ENCODE measurements at regions not wholly inside any gene's neighbourhood (a gene's known extent, or its start where the extent isn't known, plus 50 kb on each side); places are given as distances from the start of the nearest gene placed in this dataset.
"Not testable (repeated sequence)": the region's sequence is repeated elsewhere in the genome, so short reads cannot be mapped to it uniquely, and the experiment has no call there.

DNA sequence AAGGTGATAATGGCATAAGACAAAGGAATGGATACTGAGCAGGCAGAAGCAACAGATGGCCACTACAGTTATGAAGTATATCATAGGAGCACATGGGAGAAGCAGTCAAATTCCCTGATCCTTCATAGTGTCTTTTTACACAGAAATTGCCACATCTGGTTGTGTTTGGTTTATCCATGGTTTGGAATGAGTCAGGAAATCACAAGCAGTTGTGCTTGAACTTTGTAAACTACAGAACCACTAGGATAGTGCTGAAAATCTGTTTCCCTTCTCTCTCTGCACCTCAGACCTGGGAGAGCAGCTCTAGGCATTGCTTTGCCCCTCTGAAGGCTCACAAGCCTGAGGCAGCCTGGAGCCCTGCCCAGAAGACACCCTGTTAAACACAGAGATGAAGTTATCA is 134.0 kb downstream of the DMRT2 start:
- no peaks in the 10 kb centered on the region for H3K4me1 ChIP-seq (ENCODE audit: control insufficient read depth, insufficient read depth, low read length)
- H3K27me3 Mint-ChIP-seq (ENCODE audit: insufficient read depth): peaks cover 16% of the 10 kb centered on the region
- no peaks in the 10 kb centered on the region for H3K36me3 ChIP-seq (ENCODE audit: control insufficient read depth, insufficient read depth, low read length)
- TF ChIP-seq, protein P1, sequence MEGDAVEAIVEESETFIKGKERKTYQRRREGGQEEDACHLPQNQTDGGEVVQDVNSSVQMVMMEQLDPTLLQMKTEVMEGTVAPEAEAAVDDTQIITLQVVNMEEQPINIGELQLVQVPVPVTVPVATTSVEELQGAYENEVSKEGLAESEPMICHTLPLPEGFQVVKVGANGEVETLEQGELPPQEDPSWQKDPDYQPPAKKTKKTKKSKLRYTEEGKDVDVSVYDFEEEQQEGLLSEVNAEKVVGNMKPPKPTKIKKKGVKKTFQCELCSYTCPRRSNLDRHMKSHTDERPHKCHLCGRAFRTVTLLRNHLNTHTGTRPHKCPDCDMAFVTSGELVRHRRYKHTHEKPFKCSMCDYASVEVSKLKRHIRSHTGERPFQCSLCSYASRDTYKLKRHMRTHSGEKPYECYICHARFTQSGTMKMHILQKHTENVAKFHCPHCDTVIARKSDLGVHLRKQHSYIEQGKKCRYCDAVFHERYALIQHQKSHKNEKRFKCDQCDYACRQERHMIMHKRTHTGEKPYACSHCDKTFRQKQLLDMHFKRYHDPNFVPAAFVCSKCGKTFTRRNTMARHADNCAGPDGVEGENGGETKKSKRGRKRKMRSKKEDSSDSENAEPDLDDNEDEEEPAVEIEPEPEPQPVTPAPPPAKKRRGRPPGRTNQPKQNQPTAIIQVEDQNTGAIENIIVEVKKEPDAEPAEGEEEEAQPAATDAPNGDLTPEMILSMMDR (conservative IDR thresholded peaks at IDR 0.05): no peak
- no peak overlapping the region for H3K9ac ChIP-seq (ENCODE audit: extremely low read depth, low read length, poor library complexity, severe bottlenecking)
- DNase-seq: no peak
- H3K27me3 ChIP-seq (ENCODE audit: control insufficient read depth, insufficient read depth, low read length, poor library complexity, severe bottlenecking): no peaks in the 10 kb centered on the region
- H3K27ac ChIP-seq (ENCODE audit: low read depth, low read length): no peak overlapping the region
- H3K9me3 Mint-ChIP-seq: peaks cover 41% of the 10 kb centered on the region
- H3K36me3 Mint-ChIP-seq (ENCODE audit: low read depth): peaks cover 4% of the 10 kb centered on the region
- no peaks in the 10 kb centered on the region for H3K4me1 Mint-ChIP-seq
- no peak overlapping the region for H3K4me3 ChIP-seq (ENCODE audit: low read length)
- H3K9me3 ChIP-seq (ENCODE audit: control insufficient read depth, low read length): peaks cover 11% of the 10 kb centered on the region
- no peak overlapping the region for H3K4me3 Mint-ChIP-seq
- H3K27ac Mint-ChIP-seq: no peak overlapping the region

DNA sequence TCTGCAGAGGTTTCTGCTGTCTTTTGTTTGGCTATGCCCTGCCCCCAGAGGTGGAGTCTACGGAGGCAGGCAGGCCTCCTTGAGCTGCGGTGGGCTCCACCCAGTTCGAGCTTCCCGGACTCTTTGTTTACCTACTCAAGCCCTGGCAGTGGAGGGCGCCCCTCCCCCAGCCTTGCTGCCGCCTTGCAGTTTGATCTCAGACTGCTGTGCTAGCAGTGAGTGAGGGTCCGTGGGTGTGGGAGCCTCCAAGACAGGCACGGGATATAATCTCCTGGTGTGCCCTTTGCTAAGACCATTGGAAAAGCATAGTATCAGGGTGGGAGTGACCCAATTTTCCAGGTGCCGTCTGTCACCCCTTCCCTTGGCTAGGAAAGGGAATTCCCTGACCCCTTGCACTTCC is 137.0 kb downstream of the DMRT2 start:
- not testable (repeated sequence) for H3K27me3 ChIP-seq (ENCODE audit: control insufficient read depth, insufficient read depth, low read length, poor library complexity, severe bottlenecking); H3K27ac ChIP-seq (ENCODE audit: low read depth, low read length); DNase-seq; H3K36me3 ChIP-seq (ENCODE audit: control insufficient read depth, insufficient read depth, low read length); H3K4me1 Mint-ChIP-seq; H3K9ac ChIP-seq (ENCODE audit: extremely low read depth, low read length, poor library complexity, severe bottlenecking); H3K36me3 Mint-ChIP-seq (ENCODE audit: low read depth); H3K4me3 Mint-ChIP-seq; H3K4me3 ChIP-seq (ENCODE audit: low read length); H3K4me1 ChIP-seq (ENCODE audit: control insufficient read depth, insufficient read depth, low read length); H3K27ac Mint-ChIP-seq
- WGBS, 2 experiments (ENCODE audit: insufficient coverage in 1 of 2, insufficient read length in 1 of 2): 84 to 89% methylated on average over 4 to 9 of the region's 9 CpGs
- peaks cover 11% of the 10 kb centered on the region for H3K9me3 ChIP-seq (ENCODE audit: control insufficient read depth, low read length)
- Mint-ChIP-seq H3K27me3 (ENCODE audit: insufficient read depth) (peaks cover 13% of the 10 kb centered on the region), H3K9me3 (peaks cover 47% of the 10 kb centered on the region)

DNA sequence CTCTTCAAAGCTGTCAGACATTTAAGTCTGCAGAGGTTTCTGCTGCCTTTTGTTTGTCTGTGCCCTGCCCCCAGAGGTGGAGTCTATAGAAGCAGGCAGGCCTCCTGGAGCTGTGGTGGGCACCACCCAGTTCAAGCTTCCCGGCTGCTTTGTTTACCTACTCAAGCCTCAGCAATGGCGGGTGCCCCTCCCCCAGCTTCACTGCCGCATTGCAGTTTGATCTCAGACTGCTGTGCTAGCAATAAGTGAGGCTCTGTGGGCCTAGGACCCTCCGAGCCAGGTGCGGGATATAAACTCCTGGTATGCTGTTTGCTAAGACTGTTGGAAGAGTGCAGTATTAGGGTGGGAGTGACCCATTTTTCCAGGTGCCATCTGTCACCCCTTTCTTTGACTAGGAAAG is 145.5 kb downstream of the DMRT2 start:
- WGBS, 2 experiments (ENCODE audit: insufficient coverage in 1 of 2, insufficient read length in 1 of 2): 87 to 92% methylated on average over 2 to 5 of the region's 5 CpGs
- not testable (repeated sequence) for H3K9ac ChIP-seq (ENCODE audit: extremely low read depth, low read length, poor library complexity, severe bottlenecking); H3K36me3 Mint-ChIP-seq (ENCODE audit: low read depth); H3K4me3 Mint-ChIP-seq; H3K9me3 ChIP-seq (ENCODE audit: control insufficient read depth, low read length); H3K4me1 Mint-ChIP-seq; H3K27me3 ChIP-seq (ENCODE audit: control insufficient read depth, insufficient read depth, low read length, poor library complexity, severe bottlenecking); H3K4me1 ChIP-seq (ENCODE audit: control insufficient read depth, insufficient read depth, low read length); H3K27me3 Mint-ChIP-seq (ENCODE audit: insufficient read depth); H3K4me3 ChIP-seq (ENCODE audit: low read length); H3K27ac ChIP-seq (ENCODE audit: low read depth, low read length); DNase-seq; H3K27ac Mint-ChIP-seq; H3K36me3 ChIP-seq (ENCODE audit: control insufficient read depth, insufficient read depth, low read length)
- peaks cover 34% of the 10 kb centered on the region for H3K9me3 Mint-ChIP-seq

DNA sequence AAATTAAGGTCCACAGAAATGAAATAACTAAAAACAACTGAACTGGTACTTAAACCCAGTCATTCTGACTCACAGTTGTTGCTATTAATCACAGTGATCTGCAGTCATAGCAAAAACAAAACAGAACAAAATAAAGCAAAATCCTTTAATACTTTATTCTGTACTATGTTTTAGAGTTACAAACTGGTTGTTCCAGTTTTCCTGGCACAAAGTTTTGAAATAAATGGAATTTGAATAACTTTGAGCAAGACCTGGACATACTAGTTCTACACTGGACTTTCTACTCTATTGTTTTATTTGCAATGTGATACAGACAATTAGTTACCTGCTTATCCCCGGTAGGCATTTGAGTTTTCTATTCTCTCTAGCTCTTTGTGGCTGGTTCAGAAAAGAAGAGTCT is 147.9 kb downstream of the DMRT2 start:
- 90% methylated on average over 1 of the region's 1 CpG; no CpG with 5 or more reads in 1 of the 2 experiments for WGBS, 2 experiments (ENCODE audit: insufficient coverage in 1 of 2, insufficient read length in 1 of 2)
- H3K27ac Mint-ChIP-seq: no peak overlapping the region

More for the DNA sequence above, 147.9 kb downstream of the DMRT2 start:
- no peaks in the 10 kb centered on the region for H3K27me3 ChIP-seq (ENCODE audit: control insufficient read depth, insufficient read depth, low read length, poor library complexity, severe bottlenecking)
- H3K9ac ChIP-seq (ENCODE audit: extremely low read depth, low read length, poor library complexity, severe bottlenecking): no peak overlapping the region
- TF ChIP-seq, protein P1 (conservative IDR thresholded peaks at IDR 0.05): no peak
- no peaks in the 10 kb centered on the region for H3K9me3 ChIP-seq (ENCODE audit: control insufficient read depth, low read length)
- no peaks in the 10 kb centered on the region for H3K36me3 Mint-ChIP-seq (ENCODE audit: low read depth)
- peaks cover 4% of the 10 kb centered on the region for H3K4me1 Mint-ChIP-seq
- H3K27ac ChIP-seq (ENCODE audit: low read depth, low read length): no peak overlapping the region
- DNase-seq: no peak
- H3K4me3 Mint-ChIP-seq: no peak overlapping the region
- H3K4me3 ChIP-seq (ENCODE audit: low read length): no peak overlapping the region
- H3K4me1 ChIP-seq (ENCODE audit: control insufficient read depth, insufficient read depth, low read length): no peaks in the 10 kb centered on the region
- H3K27me3 Mint-ChIP-seq (ENCODE audit: insufficient read depth): peaks cover 2% of the 10 kb centered on the region
- peaks cover 22% of the 10 kb centered on the region for H3K9me3 Mint-ChIP-seq
- H3K36me3 ChIP-seq (ENCODE audit: control insufficient read depth, insufficient read depth, low read length): no peaks in the 10 kb centered on the region

Measured in endodermal cell (in vitro differentiated cells).